RWPE1 (cell line): ENCODE measurements at regions not wholly inside any gene's neighbourhood (a gene's known extent, or its start where the extent isn't known, plus 50 kb on each side); places are given as distances from the start of the nearest gene placed in this dataset.

ENCODE experiments used
- CTCF ChIA-PET: fragments of 350-600 bp; sonication (Branson Sonifier 250); formaldehyde crosslinking; extraction: SDS; loops from one replicate; lab custom pipeline; 2021; lab: Yijun Ruan, JAX
- POLR2A ChIA-PET: fragments of 400-600 bp; formaldehyde crosslinking; extraction: SDS; loops from one replicate; lab custom pipeline; 2020; ENCODE audit warnings: antibody characterized with exemption; ENCODE audit not compliant: low non-redundant PET; lab: Yijun Ruan, JAX
- DNase-seq: peaks from one replicate; pipeline ENCODE4 v3.0.0; 2012; ENCODE audit warnings: low spot score
- H3K27ac ChIP-seq: fragments of 450-650 bp; 2 replicates; pipeline ENCODE4 v1.5.1; 2017
- TF ChIP-seq, protein P1 (sequence below): fragments of 450-650 bp; conservative IDR thresholded peaks from 2 replicates; pipeline ENCODE4 v1.5.1; 2017; ENCODE audit warnings: low read depth, mild to moderate bottlenecking

DNA sequence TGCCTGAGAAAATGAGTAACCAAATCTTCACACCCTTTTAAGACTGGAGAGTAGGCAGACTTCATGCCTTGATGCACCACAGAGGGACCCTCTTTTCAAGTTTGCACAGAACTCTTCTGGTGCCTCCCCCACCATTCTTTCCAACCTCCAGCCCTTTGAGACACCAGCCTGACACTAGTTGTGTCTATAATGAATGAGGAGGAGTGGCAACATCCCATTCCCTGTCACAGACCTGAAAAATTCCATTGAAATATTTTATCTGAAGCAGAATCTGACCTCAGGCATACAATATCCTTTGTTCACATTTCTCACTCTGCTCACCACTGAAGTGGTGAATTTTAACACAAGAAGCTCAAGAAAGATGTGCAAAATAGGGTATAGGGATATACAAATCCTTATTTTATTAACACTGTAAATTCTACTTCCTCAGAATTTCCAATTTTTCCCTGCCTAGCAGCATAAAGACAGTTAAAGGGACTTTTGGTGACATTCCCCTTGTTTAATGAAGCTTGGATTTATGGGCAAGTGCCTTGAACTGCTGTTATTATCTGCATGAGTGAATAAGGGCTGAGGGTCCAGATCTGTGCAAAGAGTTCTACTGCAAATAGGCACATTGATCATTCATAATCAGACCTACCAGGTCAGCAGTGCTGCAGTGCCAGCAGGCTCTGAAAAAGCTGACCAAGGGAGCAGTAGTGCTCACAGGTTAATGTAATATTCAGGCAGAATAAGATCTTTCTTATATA lies 149.9 kb upstream of the PAQR3 start:
- CTCF ChIA-PET, result interaction anchor here (0.7 kb wide), 1 partner anchor 137 kb away, joined by 3 read pairs; no protein-coding TSS in a partner anchor
- TF ChIP-seq, protein P1, sequence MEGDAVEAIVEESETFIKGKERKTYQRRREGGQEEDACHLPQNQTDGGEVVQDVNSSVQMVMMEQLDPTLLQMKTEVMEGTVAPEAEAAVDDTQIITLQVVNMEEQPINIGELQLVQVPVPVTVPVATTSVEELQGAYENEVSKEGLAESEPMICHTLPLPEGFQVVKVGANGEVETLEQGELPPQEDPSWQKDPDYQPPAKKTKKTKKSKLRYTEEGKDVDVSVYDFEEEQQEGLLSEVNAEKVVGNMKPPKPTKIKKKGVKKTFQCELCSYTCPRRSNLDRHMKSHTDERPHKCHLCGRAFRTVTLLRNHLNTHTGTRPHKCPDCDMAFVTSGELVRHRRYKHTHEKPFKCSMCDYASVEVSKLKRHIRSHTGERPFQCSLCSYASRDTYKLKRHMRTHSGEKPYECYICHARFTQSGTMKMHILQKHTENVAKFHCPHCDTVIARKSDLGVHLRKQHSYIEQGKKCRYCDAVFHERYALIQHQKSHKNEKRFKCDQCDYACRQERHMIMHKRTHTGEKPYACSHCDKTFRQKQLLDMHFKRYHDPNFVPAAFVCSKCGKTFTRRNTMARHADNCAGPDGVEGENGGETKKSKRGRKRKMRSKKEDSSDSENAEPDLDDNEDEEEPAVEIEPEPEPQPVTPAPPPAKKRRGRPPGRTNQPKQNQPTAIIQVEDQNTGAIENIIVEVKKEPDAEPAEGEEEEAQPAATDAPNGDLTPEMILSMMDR, result no peak
- POLR2A ChIA-PET, result no interaction called here
- DNase-seq, result no peak
- no peak overlapping the region for H3K27ac ChIP-seq

DNA sequence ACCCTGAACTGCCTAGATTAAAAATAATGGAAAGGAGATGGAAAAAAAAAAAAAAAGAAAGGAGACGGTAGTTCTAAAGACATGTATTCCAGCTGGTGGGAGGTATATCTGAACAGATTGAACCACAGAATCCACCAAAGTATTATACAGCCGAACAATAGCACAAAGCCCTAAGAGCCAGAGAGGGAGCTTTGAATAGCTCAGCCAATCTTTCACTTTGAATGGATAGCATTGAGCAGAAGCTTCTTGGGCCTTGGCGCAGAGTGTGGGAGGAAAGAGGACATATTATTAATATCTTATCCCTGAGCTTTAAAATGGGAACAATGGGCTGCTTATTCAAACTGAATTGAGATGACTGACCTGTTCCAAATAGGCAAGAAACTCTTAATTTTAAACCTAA lies 147.8 kb upstream of the PAQR3 start:
- H3K27ac ChIP-seq, result no peak overlapping the region
- ChIA-PET POLR2A (no interaction called here), CTCF (no interaction called here)
- no peak for DNase-seq
- TF ChIP-seq, protein P1, result no peak

GRCh38 chr4:79083406-79084010 lies 144.3 kb upstream of the PAQR3 start:
- no peak overlapping the region for H3K27ac ChIP-seq
- TF ChIP-seq, protein P1, result no peak
- ChIA-PET POLR2A (no interaction called here), CTCF (no interaction called here)
- no peak for DNase-seq

DNA sequence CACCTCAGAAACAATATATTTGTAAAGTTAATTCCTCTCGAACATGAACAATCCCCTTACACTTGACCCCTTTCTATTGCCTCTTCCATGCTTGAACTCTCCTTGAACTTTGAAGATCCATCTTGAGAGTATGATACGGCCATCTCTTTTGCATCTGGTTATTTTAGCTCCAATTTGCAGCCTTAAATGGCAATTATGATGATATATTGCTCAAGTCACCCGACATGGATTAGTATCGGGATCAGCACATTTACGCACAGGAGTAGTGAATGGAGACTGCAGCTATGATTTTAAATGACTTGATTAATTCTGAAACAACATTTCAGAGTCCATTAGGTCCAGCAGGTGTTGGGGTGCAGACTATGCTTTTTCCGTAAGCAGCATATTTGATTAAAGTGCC lies 143.8 kb upstream of the PAQR3 start:
- TF ChIP-seq, protein P1, result no peak
- no peak overlapping the region for H3K27ac ChIP-seq
- POLR2A ChIA-PET, result no interaction called here
- DNase-seq, result no peak
- CTCF ChIA-PET, result interaction anchor here (0.6 kb wide), 1 partner anchor 430 kb away, joined by 3 read pairs; no protein-coding TSS in a partner anchor

GRCh38 chr4:79081973-79082372 lies 142.7 kb upstream of the PAQR3 start:
- CTCF ChIA-PET, result no interaction called here
- POLR2A ChIA-PET, result no interaction called here
- no peak for DNase-seq

GRCh38 chr4:79078339-79078738 lies 139.1 kb upstream of the PAQR3 start:
- TF ChIP-seq, protein P1, result no peak
- DNase-seq, result no peak
- ChIA-PET CTCF (interaction anchor here (0.6 kb wide), 1 partner anchor 1866 kb away, joined by 4 read pairs; no protein-coding TSS in a partner anchor), POLR2A (no interaction called here)
- H3K27ac ChIP-seq, result no peak overlapping the region

More at GRCh38 chr4:79081973-79082372, 142.7 kb upstream of the PAQR3 start:
- TF ChIP-seq, protein P1, result no peak
- H3K27ac ChIP-seq, result no peak overlapping the region
